HG02759 (cell line): ENCODE measurements at regions not wholly inside any gene's neighbourhood (a gene's known extent, or its start where the extent isn't known, plus 50 kb on each side); places are given as distances from the start of the nearest gene placed in this dataset.

ENCODE experiments used
- ATAC-seq: cut with Tn5 transposase; IDR thresholded peaks from one replicate; pipeline ENCODE4 v1.9.1; 2021; ENCODE audit warnings: mild to moderate bottlenecking, moderate library complexity; ENCODE audit not compliant: unreplicated experiment

- no peak for ATAC-seq
Observed at GRCh38 chr3:67897351-67898336, 243.2 kb upstream of the SUCLG2 start.

- ATAC-seq: no peak
Observed at GRCh38 chr3:67896130-67896529, 241.7 kb upstream of the SUCLG2 start.

- no peak for ATAC-seq
Observed at GRCh38 chr3:67894510-67894909, 240.1 kb upstream of the SUCLG2 start.

- no peak for ATAC-seq
Observed at GRCh38 chr3:67884345-67884744, 229.9 kb upstream of the SUCLG2 start.

GRCh38 chr3:67883766-67884165 is 229.4 kb upstream of the SUCLG2 start:
- ATAC-seq: no peak

- ATAC-seq: no peak
Observed at GRCh38 chr3:67882981-67883380, 228.6 kb upstream of the SUCLG2 start.

GRCh38 chr3:67876261-67876660 is 221.8 kb upstream of the SUCLG2 start:
- no peak for ATAC-seq

GRCh38 chr3:67875858-67876257 is 221.4 kb upstream of the SUCLG2 start:
- ATAC-seq: no peak

GRCh38 chr3:67875338-67875737 is 220.9 kb upstream of the SUCLG2 start:
- ATAC-seq: no peak

- ATAC-seq: no peak
Observed at GRCh38 chr3:67870477-67870876, 216.1 kb upstream of the SUCLG2 start.

GRCh38 chr3:67866571-67866970 is 212.2 kb upstream of the SUCLG2 start:
- ATAC-seq: no peak

- no peak for ATAC-seq
Observed at GRCh38 chr3:67864587-67865183, 210.3 kb upstream of the SUCLG2 start.

GRCh38 chr3:67863869-67864268 is 209.5 kb upstream of the SUCLG2 start:
- no peak for ATAC-seq

GRCh38 chr3:67860429-67860828 is 206.0 kb upstream of the SUCLG2 start:
- ATAC-seq: no peak

GRCh38 chr3:67858492-67858891 is 204.1 kb upstream of the SUCLG2 start:
- ATAC-seq: no peak

GRCh38 chr3:67856718-67857117 is 202.3 kb upstream of the SUCLG2 start:
- no peak for ATAC-seq

- ATAC-seq: no peak
Observed at GRCh38 chr3:67854663-67855062, 200.3 kb upstream of the SUCLG2 start.

- no peak for ATAC-seq
Observed at GRCh38 chr3:67853520-67853919, 199.1 kb upstream of the SUCLG2 start.

GRCh38 chr3:67848299-67848698 is 193.9 kb upstream of the SUCLG2 start:
- no peak for ATAC-seq

- ATAC-seq: no peak
Observed at GRCh38 chr3:67846166-67846565, 191.8 kb upstream of the SUCLG2 start.

GRCh38 chr3:67832817-67833216 is 178.4 kb upstream of the SUCLG2 start:
- no peak for ATAC-seq

GRCh38 chr3:67831262-67831661 is 176.8 kb upstream of the SUCLG2 start:
- ATAC-seq: no peak
